Panc1 (cell line): ENCODE measurements at regions not wholly inside any gene's neighbourhood (a gene's known extent, or its start where the extent isn't known, plus 50 kb on each side); places are given as distances from the start of the nearest gene placed in this dataset.

Experiments used
- ATAC-seq: fragments of 200-7000 bp; cut with Tn5 transposase; 2 replicates; pipeline ENCODE4 v1.9.1; 2020; ENCODE audit warnings: mild to moderate bottlenecking, moderate library complexity
- BruUV-seq: library from RNA; stranded (reverse); fragments of 400-500 nt; replicated peaks from 2 replicates; lab custom pipeline; 2021; lab: Mats Ljungman, UMichigan
- CTCF ChIA-PET: fragments of 300-600 bp; sonication (Branson Sonifier 250); formaldehyde crosslinking; loops from one replicate; lab custom pipeline; 2022; ENCODE audit warnings: antibody characterized with exemption; lab: Charles Lee
- POLR2A ChIA-PET: fragments of 300-600 bp; sonication (Branson Sonifier 250); formaldehyde crosslinking; loops from one replicate; lab custom pipeline; 2022; ENCODE audit warnings: antibody characterized with exemption; lab: Charles Lee
- DNase-seq: peaks from one replicate; pipeline ENCODE4 v3.0.0-alpha.2; 2010; ENCODE audit warnings: low read depth, low spot score
- H3K27ac ChIP-seq: 2 replicates; pipeline ENCODE4 v1.5.1; 2011; ENCODE audit warnings: mild to moderate bottlenecking, low read length, inconsistent platforms
- H3K27me3 ChIP-seq: fragments of 200-500 bp; sonication (Bioruptor generic); 2 replicates; pipeline ENCODE4 v1.6.0; 2014; ENCODE audit warnings: low read length, inconsistent platforms; ENCODE audit not compliant: control insufficient read depth, insufficient read depth
- H3K36me3 ChIP-seq: fragments of 200-500 bp; sonication (Bioruptor generic); 2 replicates; pipeline ENCODE4 v1.5.1; 2014; ENCODE audit warnings: inconsistent platforms, mild to moderate bottlenecking, low read length, moderate library complexity; ENCODE audit not compliant: control insufficient read depth, insufficient read depth
- H3K4me1 ChIP-seq: 2 replicates; pipeline ENCODE4 v1.5.1; 2011; ENCODE audit warnings: inconsistent platforms, mild to moderate bottlenecking, low read length, moderate library complexity; ENCODE audit not compliant: control insufficient read depth, insufficient read depth
- H3K4me3 ChIP-seq, 2 experiments: 2 replicates each; pipeline ENCODE4 v1.5.1; 2011 to 2012; ENCODE audit warnings: low read depth in 2 of 2, low read length in 2 of 2, mild to moderate bottlenecking in 2 of 2, inconsistent platforms in 1 of 2, moderate library complexity in 1 of 2
- H3K9me3 ChIP-seq: fragments of 200-500 bp; sonication (Bioruptor generic); 2 replicates; pipeline ENCODE4 v1.5.1; 2014; ENCODE audit warnings: low read depth, mild to moderate bottlenecking, inconsistent platforms, low read length, moderate library complexity; ENCODE audit not compliant: control insufficient read depth, insufficient read depth
- CTCF ChIP-seq: fragments of 450-650 bp; IDR thresholded peaks from 2 replicates; pipeline ENCODE4 v1.5.1; 2017; ENCODE audit warnings: mild to moderate bottlenecking
- POLR2AphosphoS5 ChIP-seq: IDR thresholded peaks from 2 replicates; pipeline ENCODE4 v1.6.1; 2012; ENCODE audit warnings: mild to moderate bottlenecking, low read depth, low read length, moderate library complexity
- REST ChIP-seq, 2 experiments: IDR thresholded peaks; 2 replicates each; pipeline ENCODE4 v1.6.1; 2011 to 2012; ENCODE audit warnings: low read depth in 2 of 2, control low read depth in 1 of 2, low read length in 1 of 2, mild to moderate bottlenecking in 1 of 2, moderate library complexity in 1 of 2; ENCODE audit not compliant: insufficient read depth in 1 of 2
- SIN3A ChIP-seq: IDR thresholded peaks from 2 replicates; pipeline ENCODE4 v1.6.1; 2012; ENCODE audit warnings: low read depth, mild to moderate bottlenecking, low read length, moderate library complexity, borderline replicate concordance; ENCODE audit not compliant: insufficient read depth
- TCF7L2 ChIP-seq: IDR thresholded peaks from 2 replicates; pipeline ENCODE4 v1.6.1; 2011; ENCODE audit warnings: mild to moderate bottlenecking, low read depth, low read length, inconsistent platforms
- in situ Hi-C: cut with HindIII; loops from 2 replicates; pipeline ENCODE4 v1.10.0; 2016; ENCODE audit warnings: low sequenced_read_pairs, low pct_unique_long_range_greater_than_20kb
- intact Hi-C: fragments of 100-400 bp; cut with micrococcal nuclease; formaldehyde crosslinking; loops from one replicate; pipeline ENCODE4 v1.10.0; 2022; ENCODE audit not compliant: unreplicated experiment

- ATAC-seq: no peak
- no TSS peak for BruUV-seq
- no peak for DNase-seq
- Histone ChIP-seq H3K9me3 (no peaks in the 10 kb centered on the region), H3K36me3 (no peaks in the 10 kb centered on the region), H3K27me3 (no peaks in the 10 kb centered on the region), H3K4me1 (no peaks in the 10 kb centered on the region), H3K27ac (no peak overlapping the region), H3K4me3 (no peak overlapping the region)
- in situ Hi-C loops: no loop called here
- POLR2A ChIA-PET: interaction anchor here (0.6 kb wide), 1 partner anchor 1219 kb away, joined by 6 read pairs; no protein-coding TSS in a partner anchor
- CTCF ChIA-PET: no interaction called here
- no peak for TF ChIP-seq REST (IDR thresholded peaks at IDR 0.05; ENCODE audit: insufficient read depth in 1 of 2, low read depth in 2 of 2, low read length in 1 of 2)
- TF ChIP-seq TCF7L2: no peak
- peak; percentile 28; the same call in 1 of the 2 replicates for TF ChIP-seq CTCF
- intact Hi-C loops: no loop called here
Measured at GRCh38 chr14:55843718-55844403, 263.9 kb downstream of the KTN1 start.

- no peaks in the 10 kb centered on the region for H3K4me1 ChIP-seq
- H3K27ac ChIP-seq: no peak overlapping the region
- ChIA-PET CTCF (no interaction called here), POLR2A (no interaction called here)
- H3K9me3 ChIP-seq: no peaks in the 10 kb centered on the region
- no peak for DNase-seq
- in situ Hi-C loops: no loop called here
- H3K36me3 ChIP-seq: no peaks in the 10 kb centered on the region
- intact Hi-C loops: no loop called here
- TF ChIP-seq REST (IDR thresholded peaks at IDR 0.05; ENCODE audit: insufficient read depth in 1 of 2, low read depth in 2 of 2, low read length in 1 of 2) (no peak), SIN3A (no peak), POLR2AphosphoS5 (no peak), CTCF (no peak), TCF7L2 (no peak)
- H3K4me3 ChIP-seq: no peak overlapping the region
- no TSS peak for BruUV-seq
- no peaks in the 10 kb centered on the region for H3K27me3 ChIP-seq
- no peak for ATAC-seq
Measured at GRCh38 chr14:55845963-55846825, 266.2 kb downstream of the KTN1 start.
